Choroid plexus epithelial cell (primary cell): ENCODE measurements at regions not wholly inside any gene's neighbourhood (a gene's known extent, or its start where the extent isn't known, plus 50 kb on each side); places are given as distances from the start of the nearest gene placed in this dataset.

ENCODE experiments used
- DNase-seq: peaks from one replicate; pipeline ENCODE4 v3.0.0-alpha.2; 2010; ENCODE audit warnings: low read depth
- H3K4me3 ChIP-seq: 2 replicates; pipeline ENCODE4 v1.5.1; 2011; ENCODE audit warnings: low read depth, mild to moderate bottlenecking, control low read depth, low read length, moderate library complexity
- TF ChIP-seq, protein P1 (sequence below): conservative IDR thresholded peaks from 2 replicates; pipeline ENCODE4 v1.5.1; 2011; ENCODE audit warnings: low read depth, mild to moderate bottlenecking, control low read depth, inconsistent platforms, low read length, moderate library complexity

DNA sequence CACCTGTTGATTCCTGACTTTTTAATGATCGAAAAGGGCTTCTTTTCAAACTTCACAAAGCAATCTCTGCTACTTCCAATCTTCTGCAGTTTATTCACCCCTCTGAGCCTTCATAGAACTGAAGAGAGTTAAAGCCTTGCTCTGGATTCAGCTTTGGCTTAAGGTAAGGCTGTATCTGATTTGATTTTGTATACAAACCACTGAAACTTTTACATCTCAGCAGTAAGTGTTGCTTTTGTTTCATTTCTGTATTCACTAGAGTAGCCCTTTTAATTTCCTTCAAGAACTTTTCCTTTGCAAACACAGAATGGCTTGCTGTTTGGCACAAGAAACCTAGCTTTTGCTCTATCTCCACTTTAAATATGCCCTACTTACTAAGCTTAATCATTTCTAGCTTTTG is 1193.0 kb upstream of the GBE1 start:
- no peak for DNase-seq
- TF ChIP-seq, protein P1, sequence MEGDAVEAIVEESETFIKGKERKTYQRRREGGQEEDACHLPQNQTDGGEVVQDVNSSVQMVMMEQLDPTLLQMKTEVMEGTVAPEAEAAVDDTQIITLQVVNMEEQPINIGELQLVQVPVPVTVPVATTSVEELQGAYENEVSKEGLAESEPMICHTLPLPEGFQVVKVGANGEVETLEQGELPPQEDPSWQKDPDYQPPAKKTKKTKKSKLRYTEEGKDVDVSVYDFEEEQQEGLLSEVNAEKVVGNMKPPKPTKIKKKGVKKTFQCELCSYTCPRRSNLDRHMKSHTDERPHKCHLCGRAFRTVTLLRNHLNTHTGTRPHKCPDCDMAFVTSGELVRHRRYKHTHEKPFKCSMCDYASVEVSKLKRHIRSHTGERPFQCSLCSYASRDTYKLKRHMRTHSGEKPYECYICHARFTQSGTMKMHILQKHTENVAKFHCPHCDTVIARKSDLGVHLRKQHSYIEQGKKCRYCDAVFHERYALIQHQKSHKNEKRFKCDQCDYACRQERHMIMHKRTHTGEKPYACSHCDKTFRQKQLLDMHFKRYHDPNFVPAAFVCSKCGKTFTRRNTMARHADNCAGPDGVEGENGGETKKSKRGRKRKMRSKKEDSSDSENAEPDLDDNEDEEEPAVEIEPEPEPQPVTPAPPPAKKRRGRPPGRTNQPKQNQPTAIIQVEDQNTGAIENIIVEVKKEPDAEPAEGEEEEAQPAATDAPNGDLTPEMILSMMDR = no peak
- H3K4me3 ChIP-seq = no peak overlapping the region

DNA sequence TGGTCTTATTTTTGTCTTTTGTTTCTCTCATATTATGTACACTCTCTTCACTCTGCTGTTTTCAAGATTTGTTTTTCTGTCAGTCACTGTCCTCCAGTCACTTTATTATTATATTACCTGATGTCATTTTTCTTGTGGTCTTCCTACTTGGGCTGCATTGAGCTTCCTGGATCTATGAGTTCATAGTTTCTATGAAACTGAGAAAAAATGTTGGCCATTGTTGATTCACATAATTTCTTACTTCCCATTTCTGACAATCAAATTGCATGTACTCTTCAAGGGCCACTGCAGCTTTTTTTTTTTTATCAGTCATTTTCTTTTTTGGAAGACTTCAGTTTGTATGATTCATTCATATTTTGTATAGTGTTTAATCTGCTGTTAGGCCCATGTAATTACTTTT is 1180.6 kb upstream of the GBE1 start:
- H3K4me3 ChIP-seq = no peak overlapping the region
- DNase-seq = no peak
- TF ChIP-seq, protein P1 = no peak

DNA sequence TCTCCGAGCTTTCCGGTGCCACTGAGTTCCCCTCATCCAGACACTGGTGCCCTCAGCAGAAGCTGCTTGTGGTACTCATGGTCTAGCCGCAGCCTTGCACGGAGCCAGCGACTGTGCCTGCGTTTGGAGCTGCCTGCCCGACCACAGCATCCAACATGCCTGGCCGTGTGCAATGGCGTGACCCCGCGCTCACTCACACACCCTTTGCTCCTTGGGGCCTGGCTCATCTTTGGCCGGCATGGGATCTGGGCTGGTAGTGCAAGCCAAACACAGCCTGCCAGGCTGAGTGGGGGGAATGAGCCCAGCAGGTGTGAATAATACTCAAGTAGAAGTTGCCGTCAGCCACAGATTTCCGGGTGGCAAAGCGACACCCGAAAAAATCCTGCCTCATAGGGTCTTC is 1178.7 kb upstream of the GBE1 start:
- no peak for DNase-seq
- TF ChIP-seq, protein P1 = no peak

DNA sequence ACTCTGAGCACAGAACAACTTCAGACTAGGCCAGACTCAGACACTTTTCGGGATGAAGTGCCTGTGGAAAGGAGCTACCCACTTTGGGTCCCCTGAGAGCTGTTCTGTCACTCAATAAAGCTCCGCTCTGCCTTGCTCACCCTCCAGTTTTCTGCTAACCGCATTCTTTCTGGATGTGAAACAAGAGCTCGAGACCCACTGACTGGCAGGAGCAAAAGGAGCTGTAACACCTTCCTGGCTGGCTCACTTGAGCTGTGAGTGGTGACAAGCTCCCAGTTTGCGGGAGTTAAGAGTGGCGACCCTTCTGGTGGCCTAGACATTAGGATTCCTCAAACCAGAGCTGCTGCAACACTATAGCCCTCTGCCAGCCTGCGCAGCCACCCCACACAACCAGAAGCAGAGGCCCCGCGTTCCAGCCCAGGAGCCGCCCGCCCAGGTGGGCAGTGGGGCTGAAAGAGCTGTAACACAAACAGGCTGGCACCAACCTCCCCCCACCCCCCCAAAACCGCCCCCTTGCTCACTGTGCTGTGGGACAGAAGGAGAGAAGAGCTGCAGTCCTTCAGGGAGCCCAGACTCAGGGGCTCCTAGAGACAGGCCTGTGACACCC is 1178.1 kb upstream of the GBE1 start:
- TF ChIP-seq, protein P1 = no peak
- no peak for DNase-seq
- no peak overlapping the region for H3K4me3 ChIP-seq

More for the DNA sequence above, 1178.7 kb upstream of the GBE1 start:
- H3K4me3 ChIP-seq = no peak overlapping the region

DNA sequence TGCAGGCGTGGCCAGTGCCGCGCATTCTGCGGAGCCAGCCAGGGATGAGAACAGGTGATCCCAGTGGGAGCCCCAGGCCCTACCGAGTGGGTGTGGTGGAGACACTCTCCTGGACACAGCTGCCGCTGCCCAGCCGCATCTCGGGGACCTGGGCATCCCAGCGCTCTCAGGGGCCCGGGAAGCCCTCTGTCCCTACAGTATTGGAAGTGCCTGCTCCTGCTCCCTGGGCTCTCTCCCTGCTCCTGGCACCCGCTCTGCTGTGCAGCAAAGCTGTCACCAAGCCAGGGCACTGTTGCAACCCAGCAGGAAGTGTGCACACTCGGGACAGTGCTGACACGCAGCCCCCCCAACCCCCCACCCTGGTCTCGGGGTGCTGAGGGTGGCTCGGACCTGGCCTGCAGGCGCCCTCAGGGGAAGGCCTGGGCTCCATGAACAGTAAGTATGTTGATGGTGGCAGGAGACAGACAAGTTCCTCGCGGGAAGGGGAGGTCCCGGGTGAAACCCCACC is 1177.4 kb upstream of the GBE1 start:
- TF ChIP-seq, protein P1 = no peak
- DNase-seq = no peak
- H3K4me3 ChIP-seq = no peak overlapping the region

DNA sequence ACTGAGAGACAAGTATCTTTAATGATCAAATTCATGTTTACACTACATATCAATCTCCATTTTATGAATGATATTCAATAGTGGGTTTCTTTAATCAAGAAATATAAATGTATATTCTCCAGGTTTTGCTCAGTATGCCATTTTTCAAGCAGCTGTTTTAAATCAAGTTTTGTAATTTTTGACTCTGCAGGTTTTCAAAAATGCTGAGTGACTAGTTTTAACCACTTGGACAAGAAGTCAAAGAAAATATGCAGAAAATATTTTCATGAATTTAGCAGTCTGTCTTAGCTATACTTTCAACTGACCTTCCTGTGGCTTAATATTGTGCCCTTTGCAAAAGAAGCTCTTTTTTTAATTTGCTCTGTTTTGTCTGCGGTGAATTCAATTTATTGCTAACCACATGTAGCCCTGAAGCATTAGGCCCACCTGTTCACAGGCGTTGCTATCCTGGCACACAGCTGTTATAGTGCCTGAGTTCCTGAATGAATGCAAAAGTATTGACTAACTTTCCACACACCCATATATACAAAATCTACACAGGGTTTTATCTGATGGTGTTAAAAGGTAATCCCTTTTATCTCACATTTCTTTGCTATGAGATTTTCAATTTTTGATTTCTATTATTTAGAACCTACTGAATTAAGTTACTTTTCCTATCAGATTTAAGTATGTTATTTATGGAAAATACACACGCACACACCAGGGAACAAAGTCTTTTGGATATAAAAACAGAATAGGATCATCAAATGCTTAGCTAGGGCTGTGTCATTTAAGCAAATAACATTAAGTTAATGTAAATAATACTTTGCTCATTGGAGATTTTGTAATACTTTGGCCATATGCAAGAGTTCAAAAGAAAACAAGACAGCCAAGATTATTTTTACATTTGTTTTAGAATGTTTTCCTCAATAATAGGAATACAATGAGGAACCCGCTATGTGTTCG is 1166.1 kb upstream of the GBE1 start:
- DNase-seq = peak; percentile 51
- H3K4me3 ChIP-seq = no peak overlapping the region
- TF ChIP-seq, protein P1 = no peak

DNA sequence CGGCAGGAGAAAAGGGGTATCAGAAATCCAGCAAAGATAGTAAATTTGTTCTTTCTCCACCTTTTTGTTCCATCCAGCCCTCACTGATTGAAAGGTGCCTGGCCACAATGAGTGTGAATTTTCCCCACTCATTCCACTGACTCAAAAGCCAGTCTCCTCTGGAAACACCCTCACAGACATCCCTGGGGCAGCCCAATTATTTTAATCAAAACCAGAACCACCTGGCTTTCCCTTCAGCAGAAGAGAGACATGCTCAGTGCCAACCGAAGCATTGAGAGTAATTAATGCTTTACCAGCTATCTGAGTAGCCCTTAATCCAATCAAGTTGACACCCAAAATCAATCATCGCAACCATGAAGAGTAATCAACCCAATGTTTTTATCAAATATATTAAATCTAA is 1129.6 kb upstream of the GBE1 start:
- DNase-seq = no peak
- TF ChIP-seq, protein P1 = no peak
- H3K4me3 ChIP-seq = no peak overlapping the region
